OCI-LY7 (cell line): ENCODE measurements at regions not wholly inside any gene's neighbourhood (a gene's known extent, or its start where the extent isn't known, plus 50 kb on each side); places are given as distances from the start of the nearest gene placed in this dataset.
"Not testable (repeated sequence)": the region's sequence is repeated elsewhere in the genome, so short reads cannot be mapped to it uniquely, and the experiment has no call there.

Experiments used
- BruUV-seq: library from RNA; stranded (reverse); fragments of 400-500 nt; replicated peaks from 2 replicates; lab custom pipeline; 2021; lab: Mats Ljungman, UMichigan
- CTCF ChIA-PET: fragments of 300-600 bp; sonication (Branson Sonifier 250); formaldehyde crosslinking; loops from one replicate; lab custom pipeline; 2022; ENCODE audit warnings: antibody characterized with exemption; ENCODE audit not compliant: unreplicated experiment; lab: Charles Lee
- POLR2A ChIA-PET: fragments of 300-600 bp; sonication (Branson Sonifier 250); formaldehyde crosslinking; loops from one replicate; lab custom pipeline; 2022; ENCODE audit warnings: antibody characterized with exemption; lab: Charles Lee
- DNase-seq: peaks from one replicate; pipeline ENCODE4 v3.0.0-alpha.2; 2015; ENCODE audit warnings: low spot score
- H2AFZ ChIP-seq: fragments of 200-600 bp; sonication (generic), shearing (Covaris generic); 2 replicates; pipeline ENCODE4 v1.6.1; 2014; ENCODE audit warnings: mild to moderate bottlenecking, antibody characterized with exemption, low read length, moderate library complexity
- H3K27ac ChIP-seq: fragments of 200-600 bp; sonication (generic); 2 replicates; pipeline ENCODE4 v1.5.1; 2014; ENCODE audit warnings: mixed run types, low read depth, mild to moderate bottlenecking, moderate library complexity, low read length, inconsistent platforms; ENCODE audit not compliant: poor library complexity, severe bottlenecking
- H3K36me3 ChIP-seq: fragments of 200-600 bp; sonication (generic); 2 replicates; pipeline ENCODE4 v1.6.1; 2014; ENCODE audit warnings: mild to moderate bottlenecking, antibody characterized with exemption, low read length, moderate library complexity, mixed read lengths; ENCODE audit not compliant: insufficient read depth
- H3K4me1 ChIP-seq: fragments of 200-600 bp; sonication (generic); 2 replicates; pipeline ENCODE4 v1.5.1; 2014; ENCODE audit warnings: mild to moderate bottlenecking, low read length; ENCODE audit not compliant: insufficient read depth, poor library complexity, severe bottlenecking
- H3K4me2 ChIP-seq: fragments of 200-600 bp; sonication (generic); 2 replicates; pipeline ENCODE4 v1.6.1; 2014; ENCODE audit warnings: mild to moderate bottlenecking, low read length
- H3K4me3 ChIP-seq: fragments of 200-600 bp; sonication (generic); 2 replicates; pipeline ENCODE4 v1.5.1; 2014; ENCODE audit warnings: mild to moderate bottlenecking, low read depth, low read length; ENCODE audit not compliant: poor library complexity, severe bottlenecking
- H3K79me2 ChIP-seq: fragments of 200-600 bp; sonication (generic); 2 replicates; pipeline ENCODE4 v1.6.1; 2016; ENCODE audit warnings: low read depth, mild to moderate bottlenecking, low read length, moderate library complexity, mixed read lengths; ENCODE audit not compliant: insufficient read depth
- H3K9me2 ChIP-seq: fragments of 200-600 bp; sonication (generic); 2 replicates; pipeline ENCODE4 v1.6.1; 2016; ENCODE audit warnings: mild to moderate bottlenecking, low read length, mixed read lengths; ENCODE audit not compliant: insufficient read depth
- H3K9me3 ChIP-seq: fragments of 200-600 bp; sonication (generic); 2 replicates; pipeline ENCODE4 v1.6.1; 2014; ENCODE audit warnings: mild to moderate bottlenecking, mixed run types, low read length, mixed read lengths
- H4K20me1 ChIP-seq: fragments of 200-600 bp; sonication (generic); 2 replicates; pipeline ENCODE4 v1.6.1; 2014; ENCODE audit warnings: mild to moderate bottlenecking, antibody characterized with exemption, low read length, moderate library complexity, mixed read lengths; ENCODE audit not compliant: insufficient read depth
- CTCF ChIP-seq: fragments of 200-600 bp; sonication (generic); conservative IDR thresholded peaks from 2 replicates; pipeline ENCODE4 v1.5.1; 2014; ENCODE audit warnings: mild to moderate bottlenecking, antibody characterized with exemption, low read length, moderate library complexity, mixed read lengths
- EZH2phosphoT487 ChIP-seq: fragments of 200-600 bp; sonication (generic); IDR thresholded peaks from 2 replicates; pipeline ENCODE4 v1.6.1; 2018; ENCODE audit warnings: low read depth, borderline replicate concordance, mild to moderate bottlenecking, mixed run types, antibody characterized with exemption, low read length, moderate library complexity, mixed read lengths
- intact Hi-C: fragments of 100-400 bp; cut with micrococcal nuclease; formaldehyde crosslinking; loops from one replicate; pipeline ENCODE4 v1.10.0; 2022; ENCODE audit not compliant: unreplicated experiment

- Histone ChIP-seq H3K4me1 (no peaks in the 10 kb centered on the region), H3K4me2 (no peak overlapping the region), H3K9me2 (no peaks in the 10 kb centered on the region), H3K36me3 (no peaks in the 10 kb centered on the region), H2AFZ (no peak overlapping the region), H3K27ac (no peak overlapping the region), H3K4me3 (no peak overlapping the region), H3K9me3 (no peaks in the 10 kb centered on the region), H4K20me1 (no peaks in the 10 kb centered on the region), H3K79me2 (no peaks in the 10 kb centered on the region)
- no TSS peak for BruUV-seq
- ChIA-PET CTCF (no interaction called here), POLR2A (no interaction called here)
- intact Hi-C loops = no loop called here
- no peak for DNase-seq
- no peak for TF ChIP-seq CTCF
These were observed 476.7 kb downstream of the CNTN3 start for GRCh38 chr3:74137790-74138189.

GRCh38 chr3:74135808-74136207 is 478.7 kb downstream of the CNTN3 start:
- TF ChIP-seq EZH2phosphoT487 (no peak), CTCF (no peak)
- no TSS peak for BruUV-seq
- H3K9me2 ChIP-seq = no peaks in the 10 kb centered on the region
- H3K4me3 ChIP-seq = no peak overlapping the region
- no peaks in the 10 kb centered on the region for H3K4me1 ChIP-seq
- intact Hi-C loops = no loop called here
- no peaks in the 10 kb centered on the region for H4K20me1 ChIP-seq
- ChIA-PET POLR2A (no interaction called here), CTCF (no interaction called here)
- no peak overlapping the region for H2AFZ ChIP-seq
- H3K9me3 ChIP-seq = no peaks in the 10 kb centered on the region
- no peak overlapping the region for H3K27ac ChIP-seq
- no peaks in the 10 kb centered on the region for H3K36me3 ChIP-seq
- no peaks in the 10 kb centered on the region for H3K79me2 ChIP-seq
- H3K4me2 ChIP-seq = no peak overlapping the region
- DNase-seq = no peak

GRCh38 chr3:74134831-74135230 is 479.6 kb downstream of the CNTN3 start:
- no peak overlapping the region for H3K27ac ChIP-seq
- intact Hi-C loops = no loop called here
- no peaks in the 10 kb centered on the region for H4K20me1 ChIP-seq
- H3K9me3 ChIP-seq = no peaks in the 10 kb centered on the region
- no peaks in the 10 kb centered on the region for H3K36me3 ChIP-seq
- ChIA-PET POLR2A (no interaction called here), CTCF (no interaction called here)
- H3K79me2 ChIP-seq = no peaks in the 10 kb centered on the region
- H3K4me3 ChIP-seq = no peak overlapping the region
- H3K9me2 ChIP-seq = no peaks in the 10 kb centered on the region
- H3K4me1 ChIP-seq = no peaks in the 10 kb centered on the region
- H3K4me2 ChIP-seq = no peak overlapping the region
- no peak for DNase-seq
- TF ChIP-seq CTCF (no peak), EZH2phosphoT487 (no peak)
- H2AFZ ChIP-seq = no peak overlapping the region
- no TSS peak for BruUV-seq

GRCh38 chr3:74131546-74132328 is 482.7 kb downstream of the CNTN3 start:
- CTCF ChIA-PET, BruUV-seq: not testable (repeated sequence)

More at GRCh38 chr3:74131546-74132328, 482.7 kb downstream of the CNTN3 start:
- H3K9me2 ChIP-seq, H2AFZ ChIP-seq, H3K9me3 ChIP-seq, H4K20me1 ChIP-seq, DNase-seq, H3K4me3 ChIP-seq, H3K27ac ChIP-seq, H3K4me2 ChIP-seq, H3K4me1 ChIP-seq, POLR2A ChIA-PET, intact Hi-C loops, H3K79me2 ChIP-seq, H3K36me3 ChIP-seq: not testable (repeated sequence)
